ENCODE measurements at regions not wholly inside any gene's neighbourhood (a gene's known extent, or its start where the extent isn't known, plus 50 kb on each side); places are given as distances from the start of the nearest gene placed in this dataset.

DNA sequence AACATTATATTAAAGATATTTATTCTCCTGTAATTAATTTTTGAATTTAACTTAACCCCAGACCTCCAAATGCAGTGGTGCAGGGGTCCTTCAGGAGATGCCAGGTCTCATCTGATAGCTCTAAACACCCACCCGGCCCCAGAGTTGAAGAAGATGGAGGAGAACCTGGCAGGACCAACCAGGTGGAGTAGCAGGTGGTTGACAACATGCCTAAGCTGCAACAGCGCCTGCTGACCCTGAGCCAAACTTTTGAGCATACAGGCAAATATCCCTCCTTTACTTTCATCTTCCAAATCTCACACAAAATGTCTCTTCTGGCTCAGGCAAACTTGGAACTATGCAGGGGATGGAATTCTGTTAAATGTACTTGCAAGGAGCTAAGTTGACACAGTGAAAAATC lies 145.3 kb upstream of the TCF21 start:
- Histone ChIP-seq H3K4me1 (no peaks in the 10 kb centered on the region), H3K9me3 (no peaks in the 10 kb centered on the region), H3K36me3 (no peaks in the 10 kb centered on the region), H3K27me3 (no peaks in the 10 kb centered on the region), H3K27ac (no peak overlapping the region), H3K4me3 (no peak overlapping the region)
- TF ChIP-seq EP300 (IDR thresholded peaks at IDR 0.05) (no peak), POLR2AphosphoS5 (IDR thresholded peaks at IDR 0.05) (no peak), POLR2A (IDR thresholded peaks at IDR 0.05) (no peak)
- TF ChIP-seq, protein P1, sequence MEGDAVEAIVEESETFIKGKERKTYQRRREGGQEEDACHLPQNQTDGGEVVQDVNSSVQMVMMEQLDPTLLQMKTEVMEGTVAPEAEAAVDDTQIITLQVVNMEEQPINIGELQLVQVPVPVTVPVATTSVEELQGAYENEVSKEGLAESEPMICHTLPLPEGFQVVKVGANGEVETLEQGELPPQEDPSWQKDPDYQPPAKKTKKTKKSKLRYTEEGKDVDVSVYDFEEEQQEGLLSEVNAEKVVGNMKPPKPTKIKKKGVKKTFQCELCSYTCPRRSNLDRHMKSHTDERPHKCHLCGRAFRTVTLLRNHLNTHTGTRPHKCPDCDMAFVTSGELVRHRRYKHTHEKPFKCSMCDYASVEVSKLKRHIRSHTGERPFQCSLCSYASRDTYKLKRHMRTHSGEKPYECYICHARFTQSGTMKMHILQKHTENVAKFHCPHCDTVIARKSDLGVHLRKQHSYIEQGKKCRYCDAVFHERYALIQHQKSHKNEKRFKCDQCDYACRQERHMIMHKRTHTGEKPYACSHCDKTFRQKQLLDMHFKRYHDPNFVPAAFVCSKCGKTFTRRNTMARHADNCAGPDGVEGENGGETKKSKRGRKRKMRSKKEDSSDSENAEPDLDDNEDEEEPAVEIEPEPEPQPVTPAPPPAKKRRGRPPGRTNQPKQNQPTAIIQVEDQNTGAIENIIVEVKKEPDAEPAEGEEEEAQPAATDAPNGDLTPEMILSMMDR (IDR thresholded peaks at IDR 0.05), result no peak
- ATAC-seq, result no peak
- WGBS, 2 donors (ENCODE audit: low coverage in 1 of 2), result 53 to 79% methylated on average over 2 of the region's 2 CpGs

DNA sequence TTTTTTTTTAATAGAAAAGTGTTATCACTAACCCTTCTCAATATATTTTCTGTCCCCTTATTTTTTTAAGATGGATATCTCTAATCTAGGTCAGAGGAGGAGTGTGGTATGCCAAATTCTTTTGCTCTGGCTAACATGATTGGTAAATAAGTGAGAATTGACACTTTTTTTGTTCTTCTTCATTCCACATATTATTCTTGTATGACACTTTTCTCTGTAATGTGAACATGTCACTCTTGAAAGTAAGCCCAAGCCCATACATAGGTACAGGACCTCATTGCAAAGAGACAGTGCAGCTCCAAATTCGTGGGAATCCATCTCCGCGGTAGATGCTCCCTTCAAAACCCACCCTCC lies 142.5 kb upstream of the TCF21 start:
- Histone ChIP-seq H3K4me1 (no peaks in the 10 kb centered on the region), H3K4me3 (no peak overlapping the region), H3K27ac (no peak overlapping the region), H3K9me3 (no peaks in the 10 kb centered on the region), H3K36me3 (no peaks in the 10 kb centered on the region), H3K27me3 (no peaks in the 10 kb centered on the region)
- TF ChIP-seq, protein P1 (IDR thresholded peaks at IDR 0.05), result no peak
- no peak for TF ChIP-seq POLR2A (IDR thresholded peaks at IDR 0.05)
- no peak for TF ChIP-seq POLR2AphosphoS5 (IDR thresholded peaks at IDR 0.05)
- WGBS, 2 donors (ENCODE audit: low coverage in 1 of 2), result 90% methylated on average over 3 of the region's 3 CpGs
- ATAC-seq, result no peak

DNA sequence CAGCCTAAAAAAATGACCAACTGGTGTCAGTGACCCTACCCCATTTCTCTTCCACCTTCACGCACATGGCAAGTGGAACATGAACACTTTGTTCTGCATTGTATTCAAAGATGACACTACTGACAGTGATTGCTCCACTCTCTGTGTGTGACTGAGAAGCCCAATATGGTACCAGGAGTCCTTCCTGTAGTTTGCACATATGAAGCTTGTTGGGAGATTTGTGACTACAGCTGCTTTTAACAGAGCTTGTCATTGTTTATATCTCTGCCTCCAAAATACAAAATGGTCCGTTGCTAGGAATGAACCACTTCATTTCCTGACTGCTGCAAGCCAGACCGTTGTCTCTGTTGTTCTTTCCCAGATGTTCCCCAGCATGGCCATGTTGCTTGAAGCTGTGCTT lies 140.3 kb upstream of the TCF21 start:
- ATAC-seq, result peak; percentile 83

DNA sequence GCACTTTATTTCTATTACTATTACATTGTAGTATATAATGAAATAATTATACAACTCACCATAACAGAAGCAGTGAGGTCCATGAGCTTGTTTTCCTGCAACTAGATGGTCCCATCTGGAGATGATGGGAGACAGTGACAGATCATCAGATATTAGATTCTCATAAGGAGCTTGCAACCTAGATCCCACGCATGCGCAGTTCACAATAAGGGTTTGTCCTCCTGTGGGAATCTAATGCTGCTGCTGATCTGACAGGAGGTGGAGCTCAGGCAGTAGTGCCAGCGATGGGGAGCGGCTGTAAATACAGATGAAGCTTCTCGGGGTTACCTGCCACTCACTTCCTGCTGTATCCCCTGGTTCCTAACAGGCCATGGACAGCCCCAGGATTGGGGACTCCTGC lies 139.5 kb upstream of the TCF21 start:
- Histone ChIP-seq H3K27ac (peak overlapping the region in 2 of 4 donors; percentile 46 to 59), H3K36me3 (no peaks in the 10 kb centered on the region), H3K4me1 (peaks cover 0 to 6% (median 0%) of the 10 kb centered on the region in 3 donors), H3K9me3 (no peaks in the 10 kb centered on the region), H3K4me3 (peak overlapping the region in 1 of 2 donors; percentile 5), H3K27me3 (no peaks in the 10 kb centered on the region)
- 95% methylated on average over 4 of the region's 5 CpGs; no CpG with 5 or more reads in 1 of the 2 donors for WGBS, 2 donors (ENCODE audit: low coverage in 1 of 2)
- no peak for ATAC-seq
- no peak for TF ChIP-seq POLR2AphosphoS5 (IDR thresholded peaks at IDR 0.05)
- TF ChIP-seq POLR2A (IDR thresholded peaks at IDR 0.05), result no peak
- TF ChIP-seq, protein P1 (IDR thresholded peaks at IDR 0.05), result no peak
- no peak for TF ChIP-seq EP300 (IDR thresholded peaks at IDR 0.05)

More for the DNA sequence above, 140.3 kb upstream of the TCF21 start:
- TF ChIP-seq POLR2AphosphoS5 (IDR thresholded peaks at IDR 0.05) (peak; percentile 62), POLR2A (IDR thresholded peaks at IDR 0.05) (peak in 1 of 2 donors; percentile 8), EP300 (IDR thresholded peaks at IDR 0.05) (no peak)
- Histone ChIP-seq H3K9me3 (no peaks in the 10 kb centered on the region), H3K4me1 (peaks cover 0 to 6% (median 0%) of the 10 kb centered on the region in 3 donors), H3K36me3 (no peaks in the 10 kb centered on the region), H3K27ac (peak overlapping the region in 2 of 4 donors; percentile 46 to 59), H3K4me3 (peak overlapping the region in 1 of 2 donors; percentile 5), H3K27me3 (no peaks in the 10 kb centered on the region)
- WGBS, 2 donors (ENCODE audit: low coverage in 1 of 2), result 23 to 44% methylated on average over 3 of the region's 3 CpGs

DNA sequence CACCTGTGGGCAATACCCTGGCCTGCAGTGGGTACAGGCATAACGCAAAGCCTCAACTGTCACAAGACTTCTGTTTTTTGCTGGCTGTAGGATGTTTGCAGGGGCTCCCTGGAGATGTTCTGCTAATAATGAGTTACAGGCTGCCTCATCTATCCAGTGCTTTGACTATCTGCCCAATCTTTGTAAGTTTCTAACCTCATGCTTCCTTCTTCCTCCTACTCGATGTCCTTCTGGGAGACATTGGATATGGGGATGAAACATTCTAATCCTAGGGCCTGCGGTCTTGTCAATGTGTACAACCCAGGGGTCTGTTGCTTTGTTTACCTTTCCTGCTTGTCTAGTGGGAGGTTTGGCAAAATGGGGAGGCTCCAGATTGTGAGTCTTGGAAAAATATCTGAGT lies 136.8 kb upstream of the TCF21 start:
- no peak for ATAC-seq
- Histone ChIP-seq H3K27me3 (no peaks in the 10 kb centered on the region), H3K27ac (peak overlapping the region in 2 of 4 donors; percentile 11 to 12), H3K4me3 (no peak overlapping the region), H3K4me1 (peaks cover 0 to 30% (median 0%) of the 10 kb centered on the region in 3 donors), H3K36me3 (no peaks in the 10 kb centered on the region), H3K9me3 (no peaks in the 10 kb centered on the region)
- TF ChIP-seq POLR2AphosphoS5 (IDR thresholded peaks at IDR 0.05), result no peak
- 52 to 76% methylated on average over 2 of the region's 3 CpGs for WGBS, 2 donors (ENCODE audit: low coverage in 1 of 2)

DNA sequence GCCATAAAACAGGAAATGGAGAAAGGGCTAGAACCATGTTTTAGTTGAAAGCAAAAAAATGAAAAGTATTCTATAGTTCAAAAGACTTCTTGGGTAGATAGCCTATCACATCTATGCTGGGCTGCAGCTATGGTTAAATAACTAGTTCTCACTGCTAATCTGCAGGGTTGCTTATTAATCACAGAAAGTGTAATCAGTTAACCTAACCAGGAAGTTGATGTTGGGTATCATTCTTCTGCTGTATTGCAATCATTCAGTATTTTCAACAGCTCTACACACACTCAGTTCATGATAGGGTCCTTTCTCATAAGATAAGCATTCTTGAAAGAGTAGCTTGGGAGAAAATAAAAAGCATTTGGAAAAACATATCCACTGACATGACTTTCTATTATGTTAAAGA lies 135.2 kb upstream of the TCF21 start:
- no peaks in the 10 kb centered on the region for H3K27me3 ChIP-seq
- peaks cover 0 to 43% (median 2%) of the 10 kb centered on the region in 3 donors for H3K4me1 ChIP-seq
- no peak for ATAC-seq
- no peak overlapping the region for H3K4me3 ChIP-seq
- H3K36me3 ChIP-seq, result no peaks in the 10 kb centered on the region
- no peak overlapping the region for H3K27ac ChIP-seq
- no peaks in the 10 kb centered on the region for H3K9me3 ChIP-seq
- TF ChIP-seq, protein P1 (IDR thresholded peaks at IDR 0.05), result no peak
- no peak for TF ChIP-seq POLR2A (IDR thresholded peaks at IDR 0.05)
- TF ChIP-seq POLR2AphosphoS5 (IDR thresholded peaks at IDR 0.05), result no peak
- TF ChIP-seq EP300 (IDR thresholded peaks at IDR 0.05), result no peak

Measured in gastroesophageal sphincter (tissue), 4 donors.